Fibroblast of pulmonary artery (primary cell): ENCODE measurements at regions not wholly inside any gene's neighbourhood (a gene's known extent, or its start where the extent isn't known, plus 50 kb on each side); places are given as distances from the start of the nearest gene placed in this dataset.

Experiments used
- DNase-seq: peaks from one replicate; pipeline ENCODE4 v3.0.0-alpha.2; 2010; ENCODE audit warnings: low read depth
- H3K4me3 ChIP-seq: replicated peaks from 2 replicates; pipeline ENCODE4 v1.5.1; 2011; ENCODE audit warnings: low read depth, mild to moderate bottlenecking, control low read depth, low read length, moderate library complexity
- TF ChIP-seq, protein P1 (sequence below): IDR thresholded peaks from 2 replicates; pipeline ENCODE4 v1.5.1; 2011; ENCODE audit warnings: mild to moderate bottlenecking, control low read depth, low read length, inconsistent platforms; ENCODE audit errors: missing control alignments

DNA sequence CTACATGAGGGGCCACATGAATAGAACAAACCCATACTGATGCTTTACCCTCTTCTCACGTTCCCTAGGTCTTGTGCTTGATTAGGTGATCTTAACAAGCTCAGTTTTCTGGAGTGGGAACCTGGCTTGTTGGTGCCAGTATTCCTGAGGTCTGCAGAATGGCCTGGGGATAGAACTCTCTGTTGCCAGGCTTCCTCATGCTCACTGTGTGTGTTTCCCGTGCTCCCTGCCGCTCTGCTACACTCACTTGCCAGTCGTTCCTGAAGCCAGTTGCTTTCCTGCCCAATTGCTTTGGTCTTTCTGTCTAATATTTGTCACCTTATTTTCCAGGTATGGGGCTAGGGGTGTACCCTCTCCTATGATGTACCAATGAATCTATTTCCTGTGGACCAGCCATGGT, 2111.5 kb upstream of the PIK3C3 start:
- no peak for DNase-seq
- H3K4me3 ChIP-seq: no peak overlapping the region
- TF ChIP-seq, protein P1, sequence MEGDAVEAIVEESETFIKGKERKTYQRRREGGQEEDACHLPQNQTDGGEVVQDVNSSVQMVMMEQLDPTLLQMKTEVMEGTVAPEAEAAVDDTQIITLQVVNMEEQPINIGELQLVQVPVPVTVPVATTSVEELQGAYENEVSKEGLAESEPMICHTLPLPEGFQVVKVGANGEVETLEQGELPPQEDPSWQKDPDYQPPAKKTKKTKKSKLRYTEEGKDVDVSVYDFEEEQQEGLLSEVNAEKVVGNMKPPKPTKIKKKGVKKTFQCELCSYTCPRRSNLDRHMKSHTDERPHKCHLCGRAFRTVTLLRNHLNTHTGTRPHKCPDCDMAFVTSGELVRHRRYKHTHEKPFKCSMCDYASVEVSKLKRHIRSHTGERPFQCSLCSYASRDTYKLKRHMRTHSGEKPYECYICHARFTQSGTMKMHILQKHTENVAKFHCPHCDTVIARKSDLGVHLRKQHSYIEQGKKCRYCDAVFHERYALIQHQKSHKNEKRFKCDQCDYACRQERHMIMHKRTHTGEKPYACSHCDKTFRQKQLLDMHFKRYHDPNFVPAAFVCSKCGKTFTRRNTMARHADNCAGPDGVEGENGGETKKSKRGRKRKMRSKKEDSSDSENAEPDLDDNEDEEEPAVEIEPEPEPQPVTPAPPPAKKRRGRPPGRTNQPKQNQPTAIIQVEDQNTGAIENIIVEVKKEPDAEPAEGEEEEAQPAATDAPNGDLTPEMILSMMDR: no peak

DNA sequence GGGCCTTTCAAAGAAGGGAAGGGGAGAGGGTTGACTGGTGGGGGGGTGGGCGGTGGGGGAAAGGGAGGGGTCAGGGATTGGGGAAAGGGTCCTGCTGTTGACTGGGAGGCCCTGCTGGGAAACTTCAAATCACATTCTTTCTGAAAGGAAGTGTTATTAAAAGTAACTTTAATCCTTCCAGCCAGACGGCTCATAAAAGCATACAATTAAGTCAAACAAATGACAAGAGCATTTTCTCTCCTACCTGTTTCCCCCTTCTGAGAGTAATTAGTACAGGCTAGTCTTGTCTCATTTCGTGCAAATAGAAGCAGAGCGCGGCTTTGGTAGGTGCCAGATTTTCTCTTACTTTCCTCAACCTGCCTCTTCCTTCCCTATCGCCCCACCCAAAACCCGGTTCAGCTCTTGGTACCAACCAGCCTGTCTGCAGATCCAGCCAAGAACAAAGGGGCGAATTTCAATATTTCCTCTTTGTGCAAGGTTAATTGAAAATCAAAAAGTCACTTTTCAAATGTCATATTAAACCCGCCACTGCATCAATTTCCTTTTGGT, 2112.6 kb upstream of the PIK3C3 start:
- DNase-seq: no peak
- H3K4me3 ChIP-seq: no peak overlapping the region
- TF ChIP-seq, protein P1: no peak

DNA sequence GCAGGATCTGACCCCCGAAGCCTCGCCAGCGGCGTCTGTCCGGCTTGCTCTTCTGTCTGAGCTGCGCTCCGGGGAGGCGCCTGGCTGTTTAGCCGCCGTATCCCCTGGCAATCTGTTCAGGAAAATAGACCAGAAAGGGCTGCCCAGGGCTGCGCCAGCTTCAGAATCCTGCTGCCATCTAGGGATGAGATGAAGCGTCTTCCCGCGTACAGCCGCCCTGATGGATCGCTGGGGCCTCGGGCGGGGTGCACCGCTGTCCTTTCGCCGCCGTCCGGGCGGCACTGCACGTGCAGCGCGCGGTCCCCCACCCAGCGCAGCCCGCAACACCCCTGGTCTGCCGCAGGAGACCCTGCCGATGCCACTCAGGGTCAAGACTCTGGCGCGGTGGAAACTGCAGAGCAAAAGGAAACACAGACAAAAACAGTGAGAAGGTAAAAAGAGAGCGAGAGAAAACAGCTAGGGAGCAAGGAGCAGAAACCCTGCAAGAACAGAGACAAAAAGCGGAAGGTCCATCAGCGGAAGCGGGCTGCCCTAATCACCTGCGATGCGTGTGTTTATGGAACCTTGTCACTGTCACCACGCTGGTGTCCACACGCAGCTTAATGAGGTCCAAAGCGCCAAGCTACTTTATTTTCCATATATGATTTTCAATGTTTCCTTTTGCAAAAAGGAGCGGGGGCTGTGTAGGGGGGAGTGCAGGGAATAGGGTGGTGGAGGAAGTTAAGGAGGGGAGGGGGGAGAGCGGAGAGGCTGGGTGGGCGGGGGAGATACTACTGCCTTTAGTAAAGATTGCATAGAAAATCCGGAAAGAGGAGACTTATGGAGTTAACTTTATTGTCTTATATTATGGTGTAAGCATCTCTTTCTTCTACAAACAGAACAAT, 2113.3 kb upstream of the PIK3C3 start:
- TF ChIP-seq, protein P1: peak; percentile 50
- DNase-seq: peak; percentile 85
- H3K4me3 ChIP-seq: peak overlapping the region; percentile 62

- peak overlapping the region; percentile 62 for H3K4me3 ChIP-seq
- TF ChIP-seq, protein P1: no peak
- DNase-seq: peak; percentile 8
These were observed 2114.1 kb upstream of the PIK3C3 start for GRCh38 chr18:39840856-39841481.

DNA sequence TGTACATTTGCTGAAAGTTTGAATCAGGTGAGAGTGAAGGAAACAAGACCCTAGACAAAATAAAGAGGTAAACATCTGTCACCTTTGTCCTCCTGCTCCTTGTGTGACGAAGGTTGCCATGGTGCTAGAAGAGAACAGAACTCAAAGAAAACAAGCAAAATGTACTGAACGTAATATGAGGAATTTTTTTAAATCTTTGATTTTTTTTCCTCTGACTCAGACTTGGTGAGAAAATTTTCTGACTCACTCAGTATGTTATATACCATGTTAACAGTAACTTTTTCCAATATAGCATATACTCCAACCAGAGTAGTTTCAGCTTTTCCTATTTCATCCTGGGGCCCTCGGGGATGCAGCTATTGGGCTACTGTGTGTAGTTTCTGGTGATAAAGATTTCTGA, 2114.6 kb upstream of the PIK3C3 start:
- DNase-seq: peak; percentile 85
- no peak overlapping the region for H3K4me3 ChIP-seq
- TF ChIP-seq, protein P1: no peak

DNA sequence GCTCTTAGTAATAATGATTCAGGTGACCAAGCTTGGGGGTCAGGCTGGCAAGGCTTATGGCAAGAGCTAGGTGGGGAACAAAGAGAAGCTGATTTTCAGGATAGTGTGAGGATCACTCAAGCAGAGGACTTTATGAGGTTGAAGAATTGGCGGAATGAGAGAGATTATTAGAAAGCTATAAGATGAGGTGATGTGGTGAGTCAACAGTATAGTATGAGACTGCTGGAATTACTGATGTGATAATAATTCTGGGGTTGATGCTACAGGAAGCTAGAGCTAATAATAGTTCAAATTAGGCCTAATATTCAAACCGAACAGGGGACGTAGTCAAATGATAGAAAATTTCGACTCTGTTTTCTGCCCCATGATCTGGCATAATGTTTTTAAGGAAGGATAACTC, 2115.3 kb upstream of the PIK3C3 start:
- TF ChIP-seq, protein P1: no peak
- H3K4me3 ChIP-seq: no peak overlapping the region
- DNase-seq: peak; percentile 57
